Gastroesophageal sphincter (tissue), 3 donors: ENCODE measurements at regions not wholly inside any gene's neighbourhood (a gene's known extent, or its start where the extent isn't known, plus 50 kb on each side); places are given as distances from the start of the nearest gene placed in this dataset.

ENCODE experiments used
- EP300 ChIP-seq: sonication (generic); formaldehyde crosslinking; IDR thresholded peaks from one replicate; pipeline ENCODE4 v1.6.1; 2017; ENCODE audit warnings: antibody characterized with exemption, mild to moderate bottlenecking
- POLR2A ChIP-seq, 2 donors: fragments of 450-650 bp; IDR thresholded peaks; one replicate each; pipeline ENCODE4 v1.6.1; 2017; ENCODE audit warnings: antibody characterized with exemption in 2 of 2, mild to moderate bottlenecking in 2 of 2, moderate library complexity in 1 of 2
- POLR2AphosphoS5 ChIP-seq: sonication (generic); formaldehyde crosslinking; IDR thresholded peaks from one replicate; pipeline ENCODE4 v1.6.1; 2017; ENCODE audit warnings: antibody characterized with exemption
- TF ChIP-seq, protein P1 (sequence below), 4 experiments: fragments of 200-600 bp in 2 of 4; fragments of 450-650 bp in 2 of 4; sonication (generic) in 1 of 4; IDR thresholded peaks; one replicate each; pipeline ENCODE4 v1.5.1; 2017 to 2019; ENCODE audit warnings: antibody characterized with exemption in 4 of 4, mild to moderate bottlenecking in 2 of 4, moderate library complexity in 2 of 4

DNA sequence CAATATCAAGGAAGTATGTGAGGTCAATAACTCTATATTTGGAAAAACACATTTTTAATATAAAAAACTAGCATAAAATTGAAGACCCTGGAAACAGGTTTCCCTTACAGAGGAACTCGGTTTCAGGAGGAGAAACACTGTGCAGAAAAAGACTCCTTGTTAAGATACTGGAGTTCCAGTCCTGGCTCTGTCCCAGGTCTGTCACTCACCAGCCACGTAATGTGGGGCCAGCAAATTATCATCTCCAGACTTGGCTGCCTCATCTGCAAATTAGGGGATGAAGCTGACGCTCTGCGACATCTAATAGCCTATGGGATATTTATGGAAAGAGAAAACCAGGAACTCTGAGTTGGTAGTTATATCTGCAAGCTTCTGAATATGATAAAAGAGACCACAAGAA is 702.7 kb downstream of the EPHA7 start:
- TF ChIP-seq, protein P1, sequence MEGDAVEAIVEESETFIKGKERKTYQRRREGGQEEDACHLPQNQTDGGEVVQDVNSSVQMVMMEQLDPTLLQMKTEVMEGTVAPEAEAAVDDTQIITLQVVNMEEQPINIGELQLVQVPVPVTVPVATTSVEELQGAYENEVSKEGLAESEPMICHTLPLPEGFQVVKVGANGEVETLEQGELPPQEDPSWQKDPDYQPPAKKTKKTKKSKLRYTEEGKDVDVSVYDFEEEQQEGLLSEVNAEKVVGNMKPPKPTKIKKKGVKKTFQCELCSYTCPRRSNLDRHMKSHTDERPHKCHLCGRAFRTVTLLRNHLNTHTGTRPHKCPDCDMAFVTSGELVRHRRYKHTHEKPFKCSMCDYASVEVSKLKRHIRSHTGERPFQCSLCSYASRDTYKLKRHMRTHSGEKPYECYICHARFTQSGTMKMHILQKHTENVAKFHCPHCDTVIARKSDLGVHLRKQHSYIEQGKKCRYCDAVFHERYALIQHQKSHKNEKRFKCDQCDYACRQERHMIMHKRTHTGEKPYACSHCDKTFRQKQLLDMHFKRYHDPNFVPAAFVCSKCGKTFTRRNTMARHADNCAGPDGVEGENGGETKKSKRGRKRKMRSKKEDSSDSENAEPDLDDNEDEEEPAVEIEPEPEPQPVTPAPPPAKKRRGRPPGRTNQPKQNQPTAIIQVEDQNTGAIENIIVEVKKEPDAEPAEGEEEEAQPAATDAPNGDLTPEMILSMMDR (IDR thresholded peaks at IDR 0.05): no peak
- TF ChIP-seq POLR2A (IDR thresholded peaks at IDR 0.05): no peak
- no peak for TF ChIP-seq POLR2AphosphoS5
- TF ChIP-seq EP300: no peak
